HG03558 (cell line): ENCODE measurements at regions not wholly inside any gene's neighbourhood (a gene's known extent, or its start where the extent isn't known, plus 50 kb on each side); places are given as distances from the start of the nearest gene placed in this dataset.

Experiments used
- ATAC-seq: cut with Tn5 transposase; IDR thresholded peaks from one replicate; pipeline ENCODE4 v1.9.1; 2021; ENCODE audit warnings: moderate number of reproducible peaks; ENCODE audit not compliant: unreplicated experiment; ENCODE audit errors: extremely low read depth

GRCh38 chr10:10118131-10118530, 899.5 kb upstream of the CELF2 start:
- ATAC-seq, result no peak

DNA sequence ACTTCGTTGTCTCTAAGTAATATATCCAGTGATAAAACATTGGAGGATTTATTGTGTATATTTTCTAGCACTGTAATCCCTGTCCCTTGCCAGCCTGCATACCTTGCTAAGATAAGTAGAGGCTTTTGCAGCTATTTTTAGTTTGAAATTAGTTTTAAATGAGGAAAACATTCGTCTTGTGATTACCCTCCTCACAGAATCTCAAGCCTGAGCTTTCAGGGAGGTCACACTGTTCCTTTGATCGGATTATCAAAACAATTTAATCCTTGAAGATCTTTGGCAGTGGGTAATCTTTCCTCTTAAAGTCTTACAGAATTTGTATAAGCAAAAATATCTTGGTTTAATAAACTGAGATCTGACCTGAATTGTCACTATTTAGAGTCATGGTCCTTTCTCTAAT, 897.0 kb upstream of the CELF2 start:
- no peak for ATAC-seq

GRCh38 chr10:10125676-10126075, 892.0 kb upstream of the CELF2 start:
- ATAC-seq, result no peak

DNA sequence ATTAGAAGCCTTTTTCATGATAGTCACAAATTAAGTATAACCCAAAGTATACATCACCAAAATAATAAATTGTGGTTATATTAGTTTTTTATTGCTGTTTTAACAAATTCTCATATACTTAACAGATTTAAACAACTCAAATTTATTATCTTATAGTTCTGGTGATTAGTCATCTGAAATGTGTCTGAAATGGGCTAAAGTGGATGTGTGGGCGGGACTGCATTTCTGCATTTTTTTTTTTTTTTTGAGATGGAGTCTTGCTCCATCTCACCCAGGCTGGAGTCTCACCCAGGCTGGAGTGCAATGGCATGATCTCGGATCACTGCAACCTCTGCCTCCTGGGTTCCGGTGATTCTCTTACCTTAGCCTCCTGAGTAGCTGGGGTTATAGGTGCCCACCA, 891.5 kb upstream of the CELF2 start:
- no peak for ATAC-seq

DNA sequence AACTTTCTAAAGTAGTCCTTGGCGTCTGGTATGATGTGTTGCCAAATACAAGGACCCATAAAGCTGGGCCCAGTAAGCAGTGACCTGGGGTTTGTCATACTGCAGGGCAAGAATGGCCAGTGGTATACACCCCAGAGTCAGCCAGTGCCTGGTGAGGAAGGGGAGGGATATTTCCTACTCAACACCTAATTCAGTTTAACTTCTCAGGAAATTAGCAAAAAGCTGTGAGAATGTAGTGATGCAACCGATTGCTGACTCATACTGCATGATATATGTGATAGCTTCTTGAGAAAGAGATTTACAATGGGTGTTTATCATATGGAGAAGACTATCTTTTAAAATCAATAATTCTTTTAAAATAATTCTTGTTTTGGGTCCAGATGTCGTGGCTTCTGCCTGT, 889.3 kb upstream of the CELF2 start:
- no peak for ATAC-seq

- ATAC-seq, result no peak
Measured at GRCh38 chr10:10130686-10131085, 887.0 kb upstream of the CELF2 start.

DNA sequence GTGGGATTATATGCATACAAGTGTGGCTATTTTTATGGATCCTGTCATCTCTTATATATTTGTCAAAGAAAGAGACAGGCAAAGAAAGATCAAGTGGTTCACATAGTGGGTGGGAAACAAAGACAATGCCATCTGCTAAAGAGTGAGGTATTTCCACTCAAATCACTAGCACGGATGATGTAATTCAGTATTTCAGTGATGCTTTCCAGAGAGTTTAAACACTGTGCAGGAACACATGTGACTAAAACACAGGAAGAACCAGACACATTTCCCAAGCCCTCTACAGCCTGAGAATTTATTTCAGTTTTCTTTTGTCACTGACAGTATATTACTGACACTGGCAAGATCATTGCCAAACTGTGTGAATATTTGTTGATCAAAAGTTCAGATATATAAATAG, 885.7 kb upstream of the CELF2 start:
- ATAC-seq, result no peak

DNA sequence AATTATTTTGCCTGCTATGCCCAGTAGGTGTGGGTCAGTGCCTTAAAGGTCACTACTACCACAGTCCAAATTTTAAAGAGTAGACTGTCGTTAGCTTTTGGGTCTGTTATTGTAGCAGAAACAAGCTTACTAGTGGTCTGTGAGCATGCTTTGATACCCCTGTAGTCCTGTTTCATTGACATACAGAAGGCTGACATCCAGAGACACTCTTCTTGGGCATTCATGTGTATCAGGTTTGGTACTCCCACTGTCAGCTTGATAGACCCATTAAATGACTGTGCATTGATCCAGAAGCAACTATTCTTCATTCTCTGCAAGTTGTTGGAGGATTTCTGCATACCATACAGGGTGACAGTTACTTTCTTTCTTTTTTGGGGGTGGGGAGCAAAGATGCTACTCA, 884.4 kb upstream of the CELF2 start:
- ATAC-seq, result no peak

DNA sequence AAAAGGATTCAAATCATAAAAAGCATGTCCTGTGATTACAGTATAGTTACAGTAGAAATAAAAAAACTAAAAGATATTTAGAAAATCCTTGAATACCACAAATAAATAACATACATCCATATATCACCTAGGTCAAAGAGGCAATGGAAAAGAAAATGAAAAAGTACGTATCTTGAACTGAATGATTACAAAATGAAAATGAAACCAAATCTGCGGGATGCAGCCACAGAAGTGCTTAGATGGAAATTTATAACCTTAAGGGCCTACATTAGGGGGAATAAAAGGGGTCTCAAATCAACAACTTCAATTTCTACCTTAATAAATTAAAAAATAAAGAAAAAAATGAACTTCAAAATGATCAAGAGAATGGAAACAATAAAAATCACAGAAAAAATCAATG, 879.0 kb upstream of the CELF2 start:
- no peak for ATAC-seq

DNA sequence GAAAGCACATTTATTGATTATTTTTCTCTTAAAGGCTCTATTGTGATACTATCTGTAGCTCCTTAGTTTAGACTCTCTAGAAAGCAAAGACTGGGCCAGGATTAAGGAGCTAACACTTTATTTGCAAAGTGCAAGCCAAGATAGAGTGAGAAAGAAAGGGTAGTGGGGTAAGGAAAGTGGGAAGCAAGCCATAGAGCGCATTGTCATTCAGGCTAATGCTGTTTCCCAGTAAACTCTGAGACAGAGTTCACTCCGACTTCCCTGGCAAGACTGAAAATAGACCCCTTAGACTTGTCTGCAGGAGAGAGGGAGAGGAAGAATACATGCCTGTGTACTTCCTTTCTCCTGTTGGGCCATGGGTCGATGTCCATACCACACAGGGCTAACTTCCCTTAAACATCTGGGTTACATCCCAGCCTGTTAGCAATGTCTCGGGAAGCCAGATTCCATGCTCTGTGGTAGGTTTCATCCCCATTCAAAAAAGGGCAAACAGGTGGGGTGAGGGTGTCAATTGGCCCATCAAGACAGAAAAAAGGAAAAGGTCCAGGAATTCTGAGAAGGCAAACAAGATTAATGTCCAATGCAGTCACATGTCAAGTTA, 875.8 kb upstream of the CELF2 start:
- ATAC-seq, result no peak

GRCh38 chr10:10146604-10147003, 871.1 kb upstream of the CELF2 start:
- ATAC-seq, result no peak

- no peak for ATAC-seq
Measured at GRCh38 chr10:10149899-10150298, 867.8 kb upstream of the CELF2 start.

- ATAC-seq, result no peak
Measured at GRCh38 chr10:10156917-10157600, 860.6 kb upstream of the CELF2 start.

GRCh38 chr10:10160821-10161312, 856.8 kb upstream of the CELF2 start:
- ATAC-seq, result no peak

- ATAC-seq, result no peak
Measured at GRCh38 chr10:10164848-10165247, 852.8 kb upstream of the CELF2 start.

DNA sequence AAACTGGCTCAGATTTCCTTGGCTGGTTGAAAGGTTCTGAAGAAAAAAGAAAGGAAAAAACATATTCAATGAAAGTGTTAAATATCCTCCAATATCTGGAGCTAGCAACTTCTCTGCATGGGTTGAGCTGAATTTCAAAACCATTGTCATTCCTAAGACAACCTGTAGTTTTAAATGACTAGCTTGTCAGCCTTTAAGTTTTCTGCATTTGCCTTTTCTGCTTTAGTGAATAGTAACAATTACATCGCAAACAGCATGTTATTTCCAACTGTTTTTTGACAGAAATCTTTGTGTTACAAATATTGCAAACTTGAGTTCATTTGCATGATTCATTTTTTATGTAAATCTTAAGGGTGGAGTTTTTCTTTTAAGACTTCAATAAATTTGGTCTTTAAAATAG, 852.3 kb upstream of the CELF2 start:
- no peak for ATAC-seq

DNA sequence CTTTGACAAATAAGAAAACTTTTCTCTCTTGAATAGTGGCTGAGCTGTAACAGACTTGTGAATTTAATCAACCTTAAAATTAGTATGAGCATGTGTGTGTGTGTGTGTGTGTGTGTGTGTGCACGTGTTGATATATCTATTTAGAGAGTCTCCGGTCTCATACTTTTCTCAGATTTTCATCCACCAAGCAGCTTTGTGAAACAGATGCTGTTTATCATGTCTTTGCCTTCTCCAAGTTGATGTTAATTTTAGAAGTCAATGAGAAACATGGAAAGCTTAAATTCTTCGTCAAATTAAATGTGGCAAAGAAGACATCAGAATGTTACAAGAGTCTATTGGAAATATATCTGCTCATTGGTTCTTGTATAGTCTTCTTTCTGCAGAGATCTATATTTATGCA, 839.2 kb upstream of the CELF2 start:
- ATAC-seq, result no peak

GRCh38 chr10:10193848-10194247, 823.8 kb upstream of the CELF2 start:
- no peak for ATAC-seq

DNA sequence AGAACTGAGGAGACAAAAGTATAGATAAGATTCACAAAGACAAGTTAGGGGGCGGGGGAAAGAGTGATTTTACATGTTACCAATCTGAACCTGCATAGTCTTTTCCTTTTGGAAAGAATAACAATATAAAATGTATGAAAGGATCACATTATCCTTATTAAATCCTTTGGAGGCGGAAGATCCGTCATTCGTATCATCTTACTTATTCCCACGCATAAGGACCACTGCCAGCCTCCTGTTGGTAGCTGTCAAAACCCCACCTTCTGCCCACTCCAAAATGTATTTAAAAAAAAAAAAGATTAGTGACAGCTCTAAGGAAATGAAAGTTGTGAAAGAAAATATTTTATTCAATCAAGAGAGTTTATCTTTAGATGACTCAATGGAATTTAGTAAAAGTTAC, 821.0 kb upstream of the CELF2 start:
- ATAC-seq, result no peak

GRCh38 chr10:10197423-10197822, 820.2 kb upstream of the CELF2 start:
- no peak for ATAC-seq

- ATAC-seq, result no peak
Measured at GRCh38 chr10:10198363-10198762, 819.3 kb upstream of the CELF2 start.

GRCh38 chr10:10204415-10204814, 813.3 kb upstream of the CELF2 start:
- ATAC-seq, result no peak
